Activated CD4-positive, alpha-beta T cell treated with anti-CD3 and anti-CD28 coated beads, Interleukin-10, Interleukin-2, amounts not matched to agents 100 ng/mL and 50 ng/mL, durations not matched to agents 16 hours and 8 hours (primary cell): ENCODE measurements at regions not wholly inside any gene's neighbourhood (a gene's known extent, or its start where the extent isn't known, plus 50 kb on each side); places are given as distances from the start of the nearest gene placed in this dataset.

Experiments
- DNase-seq: peaks from one replicate; pipeline ENCODE4 v3.0.0-alpha.2; 2020

DNA sequence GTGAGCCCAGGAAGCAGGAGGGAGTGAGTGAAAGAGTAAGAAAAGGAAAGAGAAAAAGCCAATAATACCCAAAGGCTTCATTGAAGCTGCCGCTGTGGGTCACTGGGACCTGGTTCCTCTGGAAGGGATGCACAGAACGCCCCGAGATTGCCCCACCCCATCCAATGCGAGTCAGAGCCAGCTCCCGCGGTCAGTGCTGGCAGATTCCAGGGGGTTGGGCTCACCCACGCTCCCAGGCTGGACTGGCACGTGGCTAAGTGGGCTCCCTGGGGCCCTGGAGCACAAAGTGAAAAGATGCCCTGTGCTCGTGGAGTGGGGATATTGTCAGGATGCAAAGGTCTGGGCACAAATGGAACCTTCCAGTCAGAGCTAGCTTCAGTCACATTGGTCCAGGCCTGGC, 117.0 kb downstream of the OAT start:
- DNase-seq, result no peak

DNA sequence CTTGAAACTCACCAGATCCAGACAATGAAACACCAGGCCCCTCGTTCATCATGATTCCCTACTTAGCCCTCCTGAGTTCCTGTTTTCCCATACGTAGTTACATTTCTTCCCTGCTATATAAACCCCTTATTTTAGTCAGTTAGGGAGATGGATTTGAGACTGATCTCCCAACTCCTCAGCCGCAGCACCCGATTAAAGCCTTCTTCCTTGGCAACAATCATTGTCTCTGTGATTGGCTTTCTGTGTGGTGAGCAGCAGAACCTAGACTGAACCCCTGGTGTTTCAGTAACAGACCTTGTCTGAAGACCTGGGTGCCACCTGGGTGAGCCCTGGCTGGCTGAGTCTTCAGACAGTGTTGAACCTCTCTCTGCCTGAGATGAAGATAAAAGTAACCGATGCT, 118.0 kb downstream of the OAT start:
- DNase-seq, result no peak

DNA sequence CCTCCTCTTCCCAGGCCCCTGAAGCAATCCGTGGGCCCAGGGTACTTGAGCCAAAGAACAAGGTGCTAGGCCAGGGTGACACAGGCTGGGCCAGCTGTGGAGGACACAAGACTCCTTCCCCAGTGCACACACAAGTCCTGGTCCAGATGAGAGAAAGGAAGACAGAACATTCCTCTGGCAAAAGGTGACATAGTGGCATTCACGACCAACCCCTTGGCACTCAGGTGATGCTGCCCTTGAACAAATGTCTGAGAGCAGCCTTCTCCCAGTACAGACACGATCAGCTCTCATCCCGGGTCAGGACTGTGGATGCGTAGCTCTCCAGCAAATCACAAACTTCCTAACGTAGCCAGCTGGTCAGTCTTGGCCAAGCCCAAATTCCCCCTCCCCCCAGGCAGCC, 118.5 kb downstream of the OAT start:
- DNase-seq, result no peak

DNA sequence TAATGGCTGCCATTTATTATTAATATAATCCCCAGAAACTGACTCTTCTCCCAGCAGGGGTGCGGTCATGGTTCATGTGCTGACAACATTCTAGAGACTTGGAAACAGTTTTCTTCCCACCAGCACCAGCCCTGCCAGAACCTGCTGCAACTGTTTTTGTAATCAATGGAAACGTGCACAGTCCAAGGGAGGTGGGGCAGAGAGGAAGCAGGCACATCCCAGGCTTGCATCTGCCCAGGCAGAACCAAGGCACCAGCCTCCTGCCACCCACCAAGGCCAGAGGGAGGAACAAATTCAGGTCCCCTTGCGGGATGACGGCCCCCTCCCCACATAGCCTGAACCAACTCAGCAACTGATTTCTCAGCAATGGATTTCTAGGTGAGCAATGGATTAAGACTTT, 119.0 kb downstream of the OAT start:
- no peak for DNase-seq

DNA sequence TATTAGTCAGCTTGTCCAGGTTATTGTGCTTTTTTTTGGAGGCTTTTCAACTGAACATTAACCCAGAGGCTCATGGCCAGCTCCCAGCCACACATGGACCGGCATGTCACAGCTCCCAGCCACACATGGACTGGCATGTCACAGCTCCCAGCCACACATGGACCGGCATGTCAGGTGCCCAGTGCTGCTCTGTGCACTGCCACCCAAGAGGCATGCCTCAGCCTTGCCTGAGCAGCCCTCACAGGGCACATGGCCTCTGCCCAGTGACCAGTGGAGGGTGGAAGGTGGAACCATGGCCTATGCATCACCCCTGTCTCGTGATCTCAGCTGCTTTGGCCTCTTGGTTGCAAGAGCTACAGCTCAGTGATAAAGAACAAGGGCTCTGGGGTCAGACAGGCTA, 119.8 kb downstream of the OAT start:
- no peak for DNase-seq

DNA sequence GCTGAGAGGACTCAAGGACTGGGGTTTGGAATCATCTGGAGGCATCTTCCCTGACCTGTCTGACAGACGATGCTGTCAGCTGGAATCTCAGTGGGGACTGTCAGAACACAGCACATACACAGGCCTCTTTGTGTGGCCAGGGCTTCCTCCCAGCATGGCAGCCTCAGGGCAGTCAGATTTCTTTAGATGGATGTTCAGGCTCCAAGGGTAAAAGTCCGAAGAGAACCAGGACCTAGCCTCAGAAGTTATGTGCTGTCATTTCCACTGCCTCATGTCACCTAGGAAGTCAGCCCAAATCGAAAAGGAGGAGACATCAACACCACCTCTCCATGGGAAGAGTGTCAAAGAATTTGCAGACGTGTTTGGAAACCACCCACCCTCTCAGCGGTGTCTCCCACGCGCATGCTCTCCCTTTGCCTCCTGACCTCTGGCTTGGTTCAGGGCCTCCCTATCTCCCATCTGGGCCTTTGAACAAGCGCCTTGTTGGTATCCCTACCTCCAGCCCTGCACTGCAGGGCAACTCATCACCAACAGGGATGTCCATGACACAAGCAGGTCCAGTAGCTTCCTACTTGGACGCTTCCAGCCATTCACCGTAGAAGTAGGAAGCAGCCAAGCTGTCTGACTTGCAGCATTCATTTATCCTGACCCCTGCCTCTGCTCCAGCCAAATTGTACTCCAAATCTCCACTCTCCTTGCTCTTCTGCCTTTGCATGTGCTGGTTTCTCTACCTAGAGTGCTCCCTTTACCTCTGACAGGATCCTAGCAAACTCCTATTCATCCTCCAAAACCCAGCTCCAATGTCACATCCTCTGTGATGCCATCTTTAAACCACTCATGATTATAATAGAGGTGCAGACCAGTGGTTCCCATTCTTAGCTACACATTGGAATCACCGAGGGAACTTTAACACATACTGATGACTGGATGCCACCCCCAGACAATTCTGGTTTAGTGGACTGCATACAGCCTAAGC, 121.6 kb downstream of the OAT start:
- DNase-seq, result no peak

DNA sequence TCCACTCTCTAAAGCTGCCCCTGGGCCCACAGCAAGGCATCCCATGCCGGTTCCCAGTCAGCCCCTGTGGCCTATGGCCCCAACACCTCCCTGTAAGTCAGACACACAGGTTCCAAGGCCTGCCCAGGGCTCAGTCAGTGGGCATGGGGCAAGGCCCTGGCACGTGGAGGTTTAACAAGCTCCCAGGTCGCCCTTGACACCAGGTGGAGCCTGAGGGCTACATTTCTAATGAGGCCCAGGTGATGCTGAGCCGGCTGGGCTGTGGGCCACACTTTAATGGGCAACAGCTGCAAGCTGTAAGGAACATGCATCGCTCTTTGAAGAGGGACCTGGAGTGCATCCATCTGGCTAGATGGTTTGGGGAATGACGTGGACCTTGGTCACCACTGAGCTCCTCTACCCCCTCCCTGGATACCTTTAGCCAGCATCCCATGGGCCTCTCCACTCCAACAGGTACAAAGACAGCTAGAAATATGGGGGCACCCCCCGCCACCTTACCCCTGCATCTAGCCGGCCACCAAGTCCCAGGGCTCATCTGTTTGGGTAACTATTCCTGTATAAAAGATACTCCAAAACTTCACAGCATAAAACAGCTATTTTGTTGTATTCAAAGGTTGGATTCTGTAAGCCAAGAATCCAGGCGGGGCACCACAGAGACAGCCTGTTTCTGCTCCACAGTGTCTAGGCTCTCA, 122.5 kb downstream of the OAT start:
- no peak for DNase-seq

DNA sequence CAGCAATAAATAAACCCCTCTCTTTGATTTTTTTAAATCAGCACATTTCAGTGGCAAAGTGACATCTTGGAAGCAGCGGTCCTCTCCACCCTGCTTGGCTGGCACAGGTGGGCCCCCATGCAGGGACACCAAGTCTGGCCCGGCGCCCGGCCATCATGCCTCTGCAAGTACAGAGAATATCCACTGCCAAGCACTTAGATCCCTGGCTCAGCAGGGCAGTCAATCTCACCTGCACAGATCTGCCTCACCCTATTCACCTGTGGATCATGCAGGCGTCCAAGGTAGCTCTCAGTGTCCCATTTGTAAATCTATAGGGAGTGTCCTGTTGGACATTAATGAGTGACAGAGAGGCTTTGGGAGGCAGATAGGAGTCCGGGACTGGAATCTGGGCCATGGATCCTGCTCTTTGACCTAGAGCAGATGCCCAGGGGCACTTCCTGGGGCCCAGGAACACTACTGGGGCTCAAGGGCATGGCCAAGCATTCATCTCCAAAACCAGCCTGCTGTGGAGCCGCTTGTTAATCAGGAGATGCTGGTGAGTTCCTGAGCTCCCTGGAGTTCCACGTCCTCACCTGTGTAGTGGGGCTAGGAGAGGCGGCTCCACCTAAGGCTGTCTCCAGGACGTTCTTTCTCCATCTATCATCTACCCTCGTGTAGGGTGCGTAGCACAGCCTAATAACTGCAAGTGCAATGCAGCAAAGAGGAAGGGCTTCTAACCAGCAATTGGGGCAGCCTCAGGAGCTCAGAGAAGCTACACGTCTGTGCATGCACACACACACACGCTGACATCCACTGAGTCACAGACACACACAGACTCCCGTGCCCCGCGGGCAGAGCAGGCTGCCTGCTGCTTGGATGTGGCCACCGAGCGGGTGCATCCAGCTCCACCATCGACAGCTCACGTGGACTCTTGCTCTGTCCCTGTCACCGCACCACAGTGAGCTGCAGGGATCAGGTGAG, 123.6 kb downstream of the OAT start:
- DNase-seq, result no peak

DNA sequence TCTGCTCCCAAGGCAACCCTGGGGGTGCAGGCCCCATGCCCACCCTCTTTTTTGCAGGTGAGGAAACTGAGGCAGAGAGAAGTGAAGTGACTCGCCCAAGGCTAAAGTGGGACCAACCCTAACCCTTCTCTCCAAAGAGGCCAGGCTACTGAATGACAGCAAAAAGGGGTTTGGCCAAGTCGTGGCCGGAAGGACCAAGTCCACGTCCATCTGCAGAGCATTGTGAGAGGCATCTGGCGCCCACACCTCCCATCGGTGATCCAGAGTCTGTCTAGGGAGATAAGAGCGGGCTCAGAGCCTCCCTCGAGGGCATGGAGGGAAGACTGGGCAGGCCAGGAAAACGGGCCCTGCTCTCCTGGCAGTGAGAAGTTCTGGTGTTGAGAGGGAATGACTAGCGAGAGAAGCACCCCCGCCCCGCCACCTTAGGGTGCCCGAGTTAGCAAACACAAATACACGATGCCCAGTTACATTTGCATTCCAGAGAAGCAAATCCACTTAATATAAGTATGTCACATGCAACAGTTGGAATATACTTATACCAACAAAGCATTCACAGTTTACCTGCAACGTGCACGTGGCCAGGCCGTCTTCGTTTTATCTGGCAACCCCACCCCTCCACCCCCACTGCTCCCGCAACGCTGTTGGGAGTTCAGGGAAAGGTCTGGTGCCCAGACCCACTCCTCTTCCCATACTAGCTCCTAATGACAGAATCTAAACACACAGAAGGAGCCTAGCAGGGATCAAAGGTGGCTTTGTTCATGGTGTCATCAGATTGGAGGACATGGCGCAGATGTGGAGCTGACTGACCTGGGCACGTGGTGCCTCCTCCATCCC, 124.9 kb downstream of the OAT start:
- DNase-seq, result no peak

DNA sequence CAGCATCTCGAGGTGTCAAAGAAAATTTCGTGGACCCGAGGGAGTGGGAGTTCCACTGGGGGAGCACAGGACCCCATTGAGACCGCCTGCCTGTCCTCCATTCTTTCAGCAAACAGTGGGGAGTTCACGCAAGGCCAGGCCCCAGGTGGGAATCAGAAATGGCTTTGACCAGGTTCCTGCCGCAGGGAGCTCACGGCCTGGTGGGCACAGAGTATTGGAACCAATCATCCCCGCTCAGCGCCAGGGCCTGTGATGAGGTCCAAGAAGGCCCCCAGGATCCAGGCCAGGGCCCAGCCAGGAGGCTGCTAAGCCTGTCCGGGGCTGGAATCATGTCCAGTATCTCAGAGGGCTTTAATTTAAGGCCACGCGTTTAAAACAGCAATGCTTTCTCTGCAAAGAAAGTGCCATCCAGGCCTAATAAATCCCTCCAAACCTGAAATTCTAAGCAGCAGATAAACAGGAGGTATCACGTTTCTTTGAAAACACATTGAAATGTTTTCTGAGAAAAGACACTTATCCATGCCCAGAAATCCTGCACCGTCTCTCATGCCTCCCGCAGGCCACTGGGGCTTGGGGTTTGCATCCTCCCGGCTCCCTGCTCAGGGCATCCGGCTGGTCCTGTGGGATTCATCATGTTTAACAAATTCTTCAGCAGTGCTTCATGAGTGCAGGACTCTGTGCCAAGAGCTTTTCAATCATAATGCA, 125.7 kb downstream of the OAT start:
- DNase-seq, result no peak

DNA sequence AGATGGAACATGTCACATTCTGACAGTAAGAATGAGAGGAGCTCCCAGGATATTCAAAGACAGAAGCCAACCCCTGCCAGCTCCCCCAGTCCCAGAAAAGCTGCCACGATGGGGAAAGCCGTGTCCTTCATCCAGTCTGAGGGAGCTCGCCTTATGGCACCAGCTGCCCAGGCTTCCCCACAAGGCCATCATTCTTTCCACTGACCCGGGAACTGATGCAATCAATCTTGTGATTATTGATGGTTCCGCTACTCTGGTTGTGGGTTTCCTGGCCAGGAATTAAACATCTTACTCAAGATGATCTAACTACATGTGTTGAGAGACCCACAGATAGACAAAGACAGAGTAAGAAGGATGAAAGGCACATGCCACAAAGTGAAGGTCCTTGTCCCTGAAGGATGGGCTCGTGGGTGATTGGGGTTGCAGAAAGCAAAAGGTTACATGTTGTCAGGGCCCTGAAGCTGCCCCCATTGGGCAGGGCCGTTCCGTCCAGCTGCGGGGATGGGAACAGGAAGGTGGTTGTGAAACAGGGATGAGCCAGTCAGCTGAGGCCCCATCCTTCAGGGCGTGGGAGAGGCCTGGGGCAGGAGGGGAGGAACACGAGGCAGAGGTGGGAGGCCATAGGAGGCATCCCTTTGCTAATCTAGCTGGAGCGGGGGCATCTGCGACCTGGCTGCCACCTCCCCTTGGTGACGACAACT, 127.6 kb downstream of the OAT start:
- no peak for DNase-seq

DNA sequence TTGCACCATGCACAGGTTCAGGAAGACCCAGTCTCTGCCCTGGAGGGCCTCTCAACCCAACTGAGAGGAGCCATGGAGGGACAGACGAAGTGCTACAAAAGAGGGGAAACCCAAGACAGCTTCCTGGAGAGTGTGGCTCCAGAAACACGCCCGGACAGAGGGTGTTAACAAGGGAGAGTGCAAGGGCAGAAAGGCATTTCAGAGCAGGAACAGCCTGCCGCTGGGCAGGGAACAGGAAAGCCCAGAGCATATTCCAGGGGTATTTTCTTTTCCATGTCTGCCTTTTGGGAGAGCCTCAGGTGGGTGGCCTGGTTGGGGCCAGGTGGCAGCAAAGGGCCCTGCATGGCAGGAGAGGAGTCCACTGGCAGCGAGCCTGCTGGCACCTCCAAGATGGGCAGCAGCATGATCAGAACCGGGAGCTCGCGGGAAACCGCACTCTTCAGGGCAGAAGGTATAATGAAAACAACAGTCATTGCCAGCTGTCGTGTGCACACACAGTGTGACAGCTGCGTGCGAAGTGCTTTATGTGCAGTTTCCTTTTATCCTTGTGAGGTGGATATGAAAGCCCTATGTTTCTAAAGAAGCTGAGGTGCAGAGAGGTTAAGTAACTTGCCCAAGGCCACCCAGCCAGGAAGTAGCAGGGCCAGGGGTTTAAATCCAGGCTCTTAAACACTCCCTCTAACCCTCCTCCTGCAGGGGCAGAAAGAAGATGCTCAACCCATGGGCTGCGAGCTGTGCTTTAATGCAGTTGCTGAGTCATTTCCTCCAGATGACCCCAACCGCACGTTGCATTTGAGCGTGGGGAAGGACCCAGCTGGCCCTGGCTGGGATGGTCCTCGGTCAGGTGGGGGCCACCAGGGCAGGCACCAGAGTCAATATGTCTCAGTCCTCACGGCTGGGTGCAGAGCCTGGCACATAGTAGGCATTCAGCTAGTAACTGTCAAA, 128.6 kb downstream of the OAT start:
- peak; percentile 21 for DNase-seq

DNA sequence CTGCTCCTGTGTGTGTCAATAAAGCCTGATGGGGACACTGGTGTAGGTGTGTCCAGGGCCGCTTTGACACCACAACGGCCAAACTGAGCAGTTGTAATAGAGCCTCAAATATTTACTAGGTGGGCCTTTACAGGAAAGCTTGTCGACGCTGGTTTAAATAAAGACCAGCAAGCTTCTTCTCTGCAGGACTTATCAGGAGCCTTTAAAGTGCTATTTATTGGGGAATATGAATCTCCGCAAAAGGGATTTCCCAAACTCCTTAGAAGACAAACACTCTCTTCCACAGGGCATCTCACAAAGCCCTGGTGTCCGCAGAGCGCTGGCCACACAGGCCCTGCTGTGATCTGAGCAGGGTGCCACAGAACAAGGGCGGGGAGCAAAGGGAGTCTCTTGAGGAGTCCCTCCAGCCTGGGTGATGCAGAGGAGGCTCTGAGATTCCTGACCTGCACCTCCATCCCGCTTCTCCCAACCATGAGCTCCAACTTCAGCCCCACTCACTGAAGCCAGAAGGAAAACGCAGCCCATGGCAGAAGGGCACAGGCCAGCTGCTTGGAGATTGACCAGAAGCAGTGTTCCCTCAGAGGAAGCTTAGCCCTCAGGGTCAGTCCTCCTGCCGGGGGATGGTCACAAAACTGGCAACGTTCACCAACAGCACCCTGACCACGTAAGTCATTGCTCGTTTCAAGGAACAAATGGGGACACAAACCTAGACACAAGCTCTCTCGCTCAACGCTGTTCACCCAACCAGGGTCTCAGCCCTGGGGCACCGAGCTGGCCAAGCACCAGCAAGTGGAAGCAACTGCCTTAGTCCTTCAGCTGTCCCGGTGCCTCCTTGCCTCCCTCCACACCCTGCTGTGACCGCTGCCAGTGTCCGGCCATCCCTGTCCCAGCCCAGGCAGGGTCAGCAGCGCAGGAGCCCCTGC, 129.5 kb downstream of the OAT start:
- no peak for DNase-seq

DNA sequence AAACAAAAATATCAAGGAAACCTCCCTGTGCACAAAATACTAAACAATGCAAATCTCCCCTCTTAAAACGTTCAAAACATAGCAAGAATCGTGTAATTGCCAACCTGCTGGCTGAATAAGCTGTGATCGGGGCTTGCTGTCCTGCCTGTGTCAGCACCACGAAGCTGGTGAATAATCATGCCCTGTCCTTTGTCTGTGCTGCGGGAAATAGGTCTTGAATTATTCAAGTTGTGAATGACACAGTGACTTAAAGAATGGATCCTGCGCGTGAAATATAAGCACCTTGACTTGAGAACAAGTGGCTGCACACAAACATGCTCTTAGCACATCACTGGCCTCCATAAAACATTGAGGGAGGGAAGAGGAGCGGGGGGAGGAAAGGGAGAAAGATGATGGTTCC, 130.2 kb downstream of the OAT start:
- no peak for DNase-seq

DNA sequence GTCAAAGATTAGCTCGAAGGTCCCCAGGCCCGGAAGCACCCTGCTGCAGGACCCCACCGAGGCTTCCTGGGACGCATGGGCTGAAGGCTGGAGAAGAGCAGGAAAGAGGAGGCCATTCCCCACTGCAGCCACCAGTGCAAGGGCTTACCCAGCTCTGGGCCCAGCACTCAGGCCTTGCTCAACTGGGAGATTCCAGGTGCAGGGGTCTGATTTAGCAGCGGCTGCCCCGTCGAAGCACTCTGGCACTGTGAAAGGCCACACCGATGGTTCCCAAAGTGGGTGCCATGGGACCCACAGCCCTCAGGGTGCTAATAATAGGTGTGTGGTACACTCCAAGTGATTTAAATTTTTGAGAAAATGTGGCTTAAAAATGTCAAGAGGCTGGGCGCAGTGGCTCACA, 130.9 kb downstream of the OAT start:
- DNase-seq, result no peak

DNA sequence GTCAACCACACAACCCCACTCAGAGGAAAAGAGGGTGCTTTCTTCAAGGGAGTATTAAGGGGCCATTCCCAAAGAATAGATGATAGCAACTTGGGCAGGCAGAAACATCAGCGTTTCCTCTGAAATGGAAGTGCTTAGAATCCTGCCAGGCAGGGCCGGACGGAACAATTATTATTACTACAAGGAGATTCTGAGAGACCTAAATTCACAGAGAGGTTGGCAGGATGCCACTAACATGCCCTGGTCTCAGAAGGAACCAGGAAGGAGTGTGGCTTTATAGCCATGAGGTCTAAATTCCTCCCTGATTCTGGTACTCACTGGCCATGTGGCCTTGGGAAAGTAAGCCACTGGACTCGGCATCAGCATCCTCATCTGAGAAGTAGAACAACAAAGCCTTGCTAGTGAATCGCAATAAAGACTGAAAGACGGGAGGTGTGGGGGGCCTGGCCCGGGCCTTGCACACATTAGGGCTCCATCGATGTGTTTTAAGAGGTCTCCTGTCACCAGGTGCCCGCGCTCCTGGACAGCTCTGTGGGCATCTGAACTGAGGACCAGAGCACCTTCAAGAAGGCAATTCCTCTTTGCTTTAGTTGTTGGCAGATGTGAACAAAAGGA, 131.5 kb downstream of the OAT start:
- DNase-seq, result no peak

DNA sequence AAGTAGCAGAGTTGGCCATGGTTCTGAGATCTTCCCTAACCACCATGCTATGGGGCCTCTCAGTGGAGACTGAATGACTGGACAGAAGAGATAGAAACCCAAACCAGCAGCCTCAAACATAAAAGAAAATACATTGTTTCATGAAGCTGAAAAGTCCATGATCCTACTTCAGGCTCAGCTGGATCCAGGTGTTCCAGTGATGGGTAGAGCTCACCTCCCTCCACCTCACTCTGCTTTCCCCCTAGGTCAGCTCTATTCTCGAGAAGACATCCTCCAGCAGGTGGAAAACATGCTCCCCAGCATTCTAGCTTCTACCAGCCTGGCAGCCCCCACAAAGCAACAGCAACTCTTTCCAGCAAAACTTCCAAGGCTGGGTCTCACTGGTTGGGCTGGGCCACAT, 132.1 kb downstream of the OAT start:
- DNase-seq, result no peak
